OCI-M1 (cell line): ENCODE measurements at regions not wholly inside any gene's neighbourhood (a gene's known extent, or its start where the extent isn't known, plus 50 kb on each side); places are given as distances from the start of the nearest gene placed in this dataset.
"Not testable (repeated sequence)": the region's sequence is repeated elsewhere in the genome, so short reads cannot be mapped to it uniquely, and the experiment has no call there.

ENCODE experiments used
- DNase-seq: peaks from one replicate; lab custom pipeline; 2025; lab: John Stamatoyannopoulos, UW

DNA sequence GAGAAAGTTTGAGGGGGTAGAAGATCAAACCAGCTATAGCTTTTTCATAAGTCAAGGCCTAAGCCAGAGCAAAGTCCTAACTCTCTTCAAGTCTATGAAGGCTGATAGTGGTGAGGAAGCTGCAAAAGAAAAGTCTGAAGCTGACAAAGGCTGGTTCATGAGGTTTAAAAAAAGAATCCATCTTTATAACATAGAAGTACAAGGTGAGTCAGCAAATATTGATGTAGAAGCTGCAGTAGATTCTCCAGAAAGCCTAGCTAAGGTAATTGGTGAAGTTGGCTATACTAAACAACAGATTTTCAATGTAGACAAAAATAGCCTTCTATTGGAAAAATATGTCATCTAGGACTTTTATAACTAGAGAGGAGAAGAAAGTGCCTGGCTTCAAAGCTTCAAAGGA, 141.4 kb upstream of the ZNF521 start:
- no peak for DNase-seq

- no peak for DNase-seq
Observed at GRCh38 chr18:25490316-25490715, 138.3 kb upstream of the ZNF521 start.

DNA sequence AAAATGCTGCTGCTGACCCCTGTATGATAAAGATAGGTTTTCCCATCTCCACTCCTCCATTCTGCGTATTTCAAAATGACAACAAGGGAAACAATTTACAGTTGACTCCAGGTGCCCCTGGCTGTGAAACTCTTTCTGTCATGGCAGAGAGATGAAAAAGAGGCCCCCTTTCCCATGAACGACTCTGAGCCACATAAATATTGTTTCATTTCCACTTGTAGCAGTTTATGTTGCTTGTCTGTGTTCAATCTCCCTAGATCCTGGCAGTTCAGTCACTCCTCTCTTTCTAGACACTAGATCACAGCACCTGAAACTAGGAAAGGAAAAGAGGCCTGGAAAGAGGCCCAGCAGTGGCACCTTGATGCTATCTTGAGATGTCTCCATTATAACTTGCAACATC, 121.0 kb upstream of the ZNF521 start:
- no peak for DNase-seq

GRCh38 chr18:25470756-25471524, 119.0 kb upstream of the ZNF521 start:
- DNase-seq = not testable (repeated sequence)

GRCh38 chr18:25470062-25470461, 118.1 kb upstream of the ZNF521 start:
- no peak for DNase-seq

GRCh38 chr18:25469489-25469888, 117.5 kb upstream of the ZNF521 start:
- no peak for DNase-seq

GRCh38 chr18:25467226-25467987, 115.4 kb upstream of the ZNF521 start:
- DNase-seq = no peak

DNA sequence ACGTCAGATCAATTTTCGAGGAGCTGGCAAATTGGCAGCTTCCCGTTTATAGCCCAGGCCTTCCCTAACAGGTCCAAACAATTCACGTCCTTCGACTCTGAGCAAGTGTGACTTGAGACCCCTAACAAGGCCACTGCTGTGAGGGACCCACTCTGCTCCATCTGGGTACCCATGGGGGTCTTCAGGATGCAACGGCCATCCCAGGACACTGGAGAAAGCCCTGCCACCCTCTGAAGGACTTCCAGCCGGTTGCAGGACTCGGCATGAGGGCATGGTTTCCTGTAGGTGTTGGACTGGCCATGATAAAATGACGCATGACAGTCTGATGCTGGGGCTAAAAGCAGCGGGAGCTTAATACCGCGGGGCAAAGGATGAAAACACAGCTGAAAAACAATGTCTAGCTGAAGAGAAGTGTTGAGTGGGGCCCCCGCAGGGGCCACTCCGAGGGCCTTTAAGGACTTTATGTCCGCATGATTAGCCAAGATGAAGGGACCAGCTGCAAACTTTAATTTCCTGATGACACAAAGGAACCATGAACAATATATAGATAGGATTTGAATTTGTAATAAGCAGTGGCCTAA, 113.3 kb upstream of the ZNF521 start:
- DNase-seq = no peak

- DNase-seq = no peak
Observed at GRCh38 chr18:25464227-25464626, 112.3 kb upstream of the ZNF521 start.

GRCh38 chr18:25463726-25464125, 111.8 kb upstream of the ZNF521 start:
- DNase-seq = no peak

- no peak for DNase-seq
Observed at GRCh38 chr18:25459814-25460213, 107.8 kb upstream of the ZNF521 start.

GRCh38 chr18:25457601-25458000, 105.6 kb upstream of the ZNF521 start:
- DNase-seq = no peak

DNA sequence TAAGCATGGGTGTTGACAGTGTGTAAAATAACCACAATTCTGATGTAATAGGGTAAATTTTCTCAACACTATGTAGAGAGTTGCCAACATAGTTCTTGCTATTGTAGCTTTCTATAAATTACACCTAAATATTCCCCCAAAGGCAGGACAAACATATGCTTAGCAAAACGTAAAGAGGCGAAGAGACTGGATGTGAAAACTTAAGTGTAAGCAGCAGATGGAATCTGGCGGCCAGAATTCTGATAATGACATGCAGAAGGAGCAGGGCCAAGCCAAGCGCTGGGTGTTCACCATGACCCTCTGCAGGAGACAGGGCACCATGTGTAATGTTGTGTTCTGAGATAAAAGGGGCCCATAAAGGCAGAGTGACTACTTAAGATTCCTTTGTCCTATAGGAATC, 105.2 kb upstream of the ZNF521 start:
- no peak for DNase-seq

GRCh38 chr18:25456334-25457010, 104.5 kb upstream of the ZNF521 start:
- no peak for DNase-seq

DNA sequence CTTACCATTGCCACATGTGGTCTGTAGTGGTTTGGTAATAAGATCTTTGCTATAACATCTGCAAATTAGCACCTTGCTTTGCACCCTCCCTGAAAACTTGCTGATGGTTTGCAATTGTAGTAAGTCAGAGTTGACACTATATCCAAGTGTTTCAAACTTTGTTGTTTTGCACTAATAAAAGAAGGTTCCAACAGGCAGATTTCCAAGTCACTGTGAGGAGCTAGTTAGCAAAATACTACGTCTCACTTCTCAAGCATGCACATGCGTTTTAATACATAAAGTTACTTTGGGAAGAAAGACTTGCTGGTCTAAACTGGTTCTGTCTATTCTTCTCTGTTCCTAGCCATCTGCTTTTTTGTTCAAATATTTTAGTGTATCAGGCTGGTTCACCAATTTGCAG, 103.7 kb upstream of the ZNF521 start:
- DNase-seq = no peak

DNA sequence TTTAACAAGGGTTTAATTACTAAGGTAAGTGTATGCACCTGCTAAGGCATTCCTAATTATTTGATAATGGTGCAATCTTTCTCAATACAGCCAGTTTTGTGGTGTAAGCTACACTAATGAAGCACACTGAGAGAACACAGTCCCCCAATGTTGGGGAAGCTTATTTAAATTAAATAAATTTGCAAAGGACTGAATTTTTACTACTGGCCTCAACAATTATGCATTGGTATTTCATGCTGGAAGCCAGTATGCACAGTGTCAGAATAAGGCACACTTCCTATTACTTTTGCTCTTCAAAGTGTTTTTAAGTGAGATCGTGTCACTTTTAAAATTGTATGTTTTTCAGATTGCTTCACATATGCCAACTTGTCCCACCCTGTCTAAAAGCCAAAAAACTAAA, 103.2 kb upstream of the ZNF521 start:
- no peak for DNase-seq

DNA sequence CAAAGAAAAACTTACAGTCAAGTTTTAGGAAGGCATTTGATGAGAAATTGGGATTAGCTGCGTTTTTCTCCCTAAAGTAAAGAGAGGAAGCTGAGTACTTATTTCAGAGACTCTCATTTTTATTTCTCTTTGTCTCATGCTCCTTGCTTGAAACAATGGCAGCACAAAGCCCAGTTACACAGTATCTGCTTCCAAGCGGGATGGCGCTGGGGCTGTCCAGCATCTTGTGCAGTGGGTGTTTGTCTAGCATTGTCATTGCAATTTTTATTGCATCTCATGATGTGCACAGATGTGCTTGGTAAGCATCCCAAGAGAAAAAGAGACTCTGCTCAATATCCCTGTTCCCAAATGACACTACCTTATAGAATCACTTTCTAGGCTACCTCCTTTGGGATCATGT, 102.8 kb upstream of the ZNF521 start:
- DNase-seq = no peak

- DNase-seq = no peak
Observed at GRCh38 chr18:25454270-25454659, 102.3 kb upstream of the ZNF521 start.

- DNase-seq = peak; percentile 13
Observed at GRCh38 chr18:25453556-25454269, 101.7 kb upstream of the ZNF521 start.

DNA sequence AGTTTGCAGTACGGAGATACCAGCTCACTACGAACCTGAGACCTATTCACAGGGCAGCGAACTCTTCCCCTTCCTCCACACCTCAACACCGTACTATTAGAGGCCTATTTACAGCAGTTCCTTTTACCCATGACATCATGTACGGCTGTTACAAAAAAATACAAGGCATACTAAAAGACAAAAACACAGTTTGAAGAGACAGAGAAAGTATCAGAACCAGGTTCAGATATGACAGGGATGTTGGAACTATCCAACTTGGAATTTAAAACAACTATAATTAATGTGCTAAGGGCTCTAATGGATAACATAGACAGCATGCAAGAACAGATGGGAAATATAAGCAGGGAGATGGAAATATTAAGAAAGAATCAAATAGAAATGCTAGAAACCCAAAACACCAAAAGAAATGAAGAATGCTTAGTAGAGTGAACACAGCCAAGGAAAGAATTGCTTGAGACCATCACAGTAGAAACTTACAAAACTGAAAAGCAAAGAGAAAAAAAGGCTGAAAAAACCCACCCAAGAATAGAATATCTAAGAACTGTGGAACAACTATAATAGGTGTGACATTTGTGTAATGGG, 99.2 kb upstream of the ZNF521 start:
- no peak for DNase-seq

GRCh38 chr18:25449046-25449445, 97.1 kb upstream of the ZNF521 start:
- no peak for DNase-seq

DNA sequence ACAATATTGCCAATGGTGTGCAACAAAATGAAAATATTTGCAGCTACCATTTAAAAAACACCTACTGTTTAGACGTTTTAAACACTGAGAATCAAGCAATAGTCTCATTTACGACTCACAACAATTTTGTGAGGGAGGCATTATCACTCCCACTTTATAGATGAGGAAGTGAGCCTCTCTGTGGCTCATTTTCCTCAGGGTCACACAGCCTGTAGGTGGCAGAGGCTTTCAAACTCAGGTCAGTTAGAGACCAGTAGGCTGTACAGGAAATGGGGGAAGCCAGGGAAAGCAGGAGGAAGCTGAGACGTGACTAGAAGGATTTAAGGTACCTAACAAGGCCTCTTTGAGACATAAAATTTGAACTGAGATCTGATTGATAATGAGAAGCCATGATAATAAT, 95.0 kb upstream of the ZNF521 start:
- DNase-seq = peak; percentile 70
